GM21367 (cell line): ENCODE measurements at regions not wholly inside any gene's neighbourhood (a gene's known extent, or its start where the extent isn't known, plus 50 kb on each side); places are given as distances from the start of the nearest gene placed in this dataset.
"Not testable (repeated sequence)": the region's sequence is repeated elsewhere in the genome, so short reads cannot be mapped to it uniquely, and the experiment has no call there.

Experiments
- ATAC-seq: cut with Tn5 transposase; IDR thresholded peaks from one replicate; pipeline ENCODE4 v1.9.1; 2021; ENCODE audit not compliant: unreplicated experiment

GRCh38 chr2:137879121-137879520, 85.2 kb upstream of the HNMT start:
- ATAC-seq = no peak

- no peak for ATAC-seq
Measured at GRCh38 chr2:137881711-137882110, 82.6 kb upstream of the HNMT start.

DNA sequence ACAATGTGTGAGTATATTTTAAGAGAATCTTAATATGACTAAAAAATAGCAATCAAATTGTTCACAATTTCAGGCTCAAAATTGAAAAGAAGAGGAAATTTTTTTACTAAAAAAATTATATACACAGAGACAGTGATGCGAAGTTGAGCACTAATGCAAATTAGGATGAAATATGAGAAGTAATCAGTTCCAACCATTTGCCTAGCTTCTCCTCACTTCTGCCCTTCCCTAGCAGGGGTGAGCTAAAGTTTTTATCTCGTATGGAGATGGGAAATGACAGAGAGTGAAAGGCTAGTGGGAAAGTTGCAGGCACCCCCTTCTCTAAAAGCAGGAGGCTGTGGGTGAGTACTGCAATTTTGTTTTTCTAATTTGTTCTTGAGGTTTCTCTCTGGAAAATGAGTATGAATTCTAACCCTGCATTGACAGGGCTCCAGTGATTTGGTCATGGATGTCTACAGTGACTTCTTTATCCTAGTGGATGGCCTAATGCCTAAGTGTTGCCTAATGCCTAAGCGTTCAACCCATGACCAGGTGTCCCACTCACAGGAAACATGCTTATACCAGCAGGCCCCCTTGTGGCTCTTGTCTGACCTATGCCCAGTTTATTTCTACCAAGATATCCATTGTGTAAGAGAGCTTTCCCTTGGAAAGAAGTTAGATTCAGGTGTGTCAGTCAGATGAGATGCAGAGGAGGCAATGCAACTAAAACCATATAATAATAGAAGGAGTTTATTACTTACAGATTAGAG, 78.0 kb upstream of the HNMT start:
- no peak for ATAC-seq

- ATAC-seq = no peak
Measured at GRCh38 chr2:137888845-137889244, 75.4 kb upstream of the HNMT start.

- ATAC-seq = no peak
Measured at GRCh38 chr2:137892739-137893138, 71.5 kb upstream of the HNMT start.

- ATAC-seq = no peak
Measured at GRCh38 chr2:137893145-137893544, 71.1 kb upstream of the HNMT start.

DNA sequence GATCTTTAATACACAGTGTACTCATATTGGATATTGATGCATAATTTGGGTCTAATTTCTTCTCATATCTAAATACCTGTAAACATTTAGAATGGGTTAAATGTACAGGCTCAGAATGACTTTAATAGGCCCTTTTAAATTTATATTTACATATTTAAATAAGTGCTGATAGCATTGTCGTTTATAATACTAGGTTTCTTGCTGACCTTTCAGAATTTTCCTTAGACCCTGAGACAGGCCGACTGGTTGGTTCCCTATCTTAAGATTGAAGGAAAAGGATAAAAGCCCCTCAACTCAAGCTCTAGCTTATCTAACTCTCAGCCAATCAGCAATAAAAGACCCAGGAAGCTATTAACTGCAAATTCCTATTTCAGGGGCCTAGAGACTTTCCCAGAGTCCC, 67.8 kb upstream of the HNMT start:
- no peak for ATAC-seq

GRCh38 chr2:137897082-137897481, 67.2 kb upstream of the HNMT start:
- ATAC-seq = no peak

DNA sequence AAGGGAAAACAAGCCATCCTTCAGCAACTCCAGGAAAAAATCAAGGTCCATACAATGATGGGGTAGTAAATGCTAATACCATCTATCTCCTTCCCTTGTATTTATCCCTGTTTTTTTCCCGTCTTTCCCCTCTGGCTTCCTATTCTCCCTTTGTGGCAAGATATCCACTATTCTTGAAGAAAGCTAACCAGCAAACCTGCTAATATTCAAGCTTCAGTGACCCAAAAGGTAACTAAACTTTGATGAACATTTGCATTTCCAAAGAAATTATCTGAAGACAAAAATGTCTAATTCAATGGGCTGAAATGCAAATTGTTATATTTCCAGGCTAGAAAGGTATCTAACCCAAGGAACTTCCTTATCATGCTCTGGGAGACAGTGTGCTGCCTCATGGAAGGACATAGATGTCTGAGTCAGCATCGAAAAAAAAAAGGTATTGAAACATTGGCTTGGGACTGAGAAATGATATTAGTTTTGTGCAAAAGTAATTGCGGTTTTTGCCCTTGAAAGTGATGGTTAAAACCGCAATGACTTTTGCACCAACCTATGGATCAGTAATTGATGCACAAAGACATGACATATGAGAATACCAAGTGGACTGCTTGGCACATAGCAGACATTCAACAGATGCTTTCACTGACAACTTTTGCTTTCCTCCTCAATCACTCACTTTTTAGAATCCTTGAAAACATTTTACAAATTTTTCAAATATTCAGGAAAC, 63.7 kb upstream of the HNMT start:
- no peak for ATAC-seq

DNA sequence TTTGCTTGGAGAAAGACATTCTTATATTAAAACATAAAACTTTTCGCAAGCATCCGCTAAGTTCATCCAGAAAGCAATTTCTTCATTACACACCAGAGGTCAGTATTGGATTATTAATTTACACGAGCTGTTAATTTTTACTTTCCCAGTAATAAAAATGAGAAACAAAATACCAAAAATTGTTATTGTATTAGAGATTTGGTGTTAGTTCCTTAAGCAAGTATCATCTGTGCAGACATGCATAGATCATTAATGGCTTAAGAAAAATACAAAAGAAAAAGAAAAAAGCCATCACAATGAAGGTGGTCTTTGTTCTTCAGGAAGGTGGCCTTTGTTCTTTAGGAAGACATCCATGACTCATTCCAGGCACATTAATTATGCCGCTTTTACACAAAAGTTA, 53.6 kb upstream of the HNMT start:
- no peak for ATAC-seq

GRCh38 chr2:137912371-137912770, 51.9 kb upstream of the HNMT start:
- ATAC-seq = no peak

GRCh38 chr2:137913169-137913568, 51.1 kb upstream of the HNMT start:
- no peak for ATAC-seq

- ATAC-seq = not testable (repeated sequence)
Measured at GRCh38 chr2:137913648-137914047, 50.6 kb upstream of the HNMT start.
